Thymus (tissue), 11 donors: ENCODE measurements at regions not wholly inside any gene's neighbourhood (a gene's known extent, or its start where the extent isn't known, plus 50 kb on each side); places are given as distances from the start of the nearest gene placed in this dataset.

Source experiments
- DNase-seq, 9 donors: peaks; one replicate each; pipeline ENCODE4 v3.0.0-alpha.2; 2013; ENCODE audit warnings: low spot score in 9 of 9, low read depth in 6 of 9, missing footprints in 1 of 9
- H3K27ac ChIP-seq, 2 donors: one replicate each; pipeline ENCODE4 v1.5.1; 2013; ENCODE audit warnings: control low read depth in 1 of 2, low read depth in 1 of 2, low read length in 1 of 2, mild to moderate bottlenecking in 1 of 2, moderate library complexity in 1 of 2
- H3K27me3 ChIP-seq, 2 donors: one replicate each; pipeline ENCODE4 v1.5.1; 2013; ENCODE audit warnings: low read length in 1 of 2; ENCODE audit not compliant: control insufficient read depth in 2 of 2, insufficient read depth in 1 of 2
- H3K36me3 ChIP-seq, 2 donors: one replicate each; pipeline ENCODE4 v1.5.1; 2013; ENCODE audit warnings: low read length in 1 of 2, mild to moderate bottlenecking in 1 of 2, moderate library complexity in 1 of 2; ENCODE audit not compliant: control insufficient read depth in 2 of 2, insufficient read depth in 2 of 2
- H3K4me1 ChIP-seq, 2 donors: one replicate each; pipeline ENCODE4 v1.5.1; 2013; ENCODE audit warnings: low read length in 2 of 2; ENCODE audit not compliant: control insufficient read depth in 2 of 2, insufficient read depth in 2 of 2
- H3K4me3 ChIP-seq, 2 donors: one replicate each; pipeline ENCODE4 v1.5.1; 2013; ENCODE audit warnings: low read length in 2 of 2, control low read depth in 1 of 2, mild to moderate bottlenecking in 1 of 2
- H3K9me3 ChIP-seq, 2 donors: one replicate each; pipeline ENCODE4 v1.5.1; 2013; ENCODE audit warnings: low read length in 1 of 2, mild to moderate bottlenecking in 1 of 2; ENCODE audit not compliant: control insufficient read depth in 2 of 2, insufficient read depth in 1 of 2
- WGBS: extraction: QIAGEN DNeasy Blood & Tissue Kit; methylation state at CpG from one replicate; pipeline ENCODE4 v1.1.7; 2013; 5-methylcytosine and 5-hydroxymethylcytosine counted together
- donor health status: healthy.

- H3K4me3 ChIP-seq = no peak overlapping the region
- no peaks in the 10 kb centered on the region for H3K4me1 ChIP-seq
- H3K9me3 ChIP-seq = no peaks in the 10 kb centered on the region
- DNase-seq = no peak
- no peaks in the 10 kb centered on the region for H3K36me3 ChIP-seq
- H3K27ac ChIP-seq = no peak overlapping the region
- no peaks in the 10 kb centered on the region for H3K27me3 ChIP-seq
- 75% methylated on average over 7 of the region's 7 CpGs for WGBS
Observed at GRCh38 chr15:61309031-61309511, 80.0 kb upstream of the RORA start.

GRCh38 chr15:61308437-61308836, 79.3 kb upstream of the RORA start:
- no peak for DNase-seq
- Histone ChIP-seq H3K4me3 (no peak overlapping the region), H3K27ac (no peak overlapping the region), H3K4me1 (no peaks in the 10 kb centered on the region), H3K27me3 (no peaks in the 10 kb centered on the region), H3K36me3 (no peaks in the 10 kb centered on the region), H3K9me3 (no peaks in the 10 kb centered on the region)
- 95% methylated on average over 2 of the region's 2 CpGs for WGBS

DNA sequence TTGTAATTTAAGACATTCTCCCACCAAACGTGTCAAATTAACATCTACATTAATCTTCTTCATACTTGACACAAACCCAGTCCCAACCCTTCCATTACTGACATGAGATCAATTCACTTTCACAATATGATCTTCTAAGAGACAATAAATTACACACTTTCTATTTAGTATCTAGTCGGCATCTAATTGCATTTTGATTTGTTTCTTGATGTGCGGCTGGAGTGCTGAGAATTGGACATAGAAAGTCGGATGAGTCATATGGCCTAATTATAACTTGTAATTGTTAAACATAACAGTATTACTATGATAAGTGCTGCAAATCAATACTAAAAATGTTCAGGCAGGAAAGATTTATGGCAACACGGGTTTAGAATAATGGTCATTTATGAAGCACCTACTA, 78.4 kb upstream of the RORA start:
- WGBS = 92% methylated on average over 5 of the region's 5 CpGs
- Histone ChIP-seq H3K9me3 (no peaks in the 10 kb centered on the region), H3K4me1 (no peaks in the 10 kb centered on the region)

GRCh38 chr15:61301701-61302100, 72.6 kb upstream of the RORA start:
- Histone ChIP-seq H3K4me1 (no peaks in the 10 kb centered on the region), H3K9me3 (no peaks in the 10 kb centered on the region), H3K27me3 (no peaks in the 10 kb centered on the region), H3K4me3 (no peak overlapping the region), H3K36me3 (no peaks in the 10 kb centered on the region), H3K27ac (no peak overlapping the region)
- WGBS = 96% methylated on average over 3 of the region's 3 CpGs
- no peak for DNase-seq

More for the DNA sequence above, 78.4 kb upstream of the RORA start:
- no peak overlapping the region for H3K4me3 ChIP-seq
- no peaks in the 10 kb centered on the region for H3K36me3 ChIP-seq
- no peaks in the 10 kb centered on the region for H3K27me3 ChIP-seq
- H3K27ac ChIP-seq = no peak overlapping the region
- no peak for DNase-seq

DNA sequence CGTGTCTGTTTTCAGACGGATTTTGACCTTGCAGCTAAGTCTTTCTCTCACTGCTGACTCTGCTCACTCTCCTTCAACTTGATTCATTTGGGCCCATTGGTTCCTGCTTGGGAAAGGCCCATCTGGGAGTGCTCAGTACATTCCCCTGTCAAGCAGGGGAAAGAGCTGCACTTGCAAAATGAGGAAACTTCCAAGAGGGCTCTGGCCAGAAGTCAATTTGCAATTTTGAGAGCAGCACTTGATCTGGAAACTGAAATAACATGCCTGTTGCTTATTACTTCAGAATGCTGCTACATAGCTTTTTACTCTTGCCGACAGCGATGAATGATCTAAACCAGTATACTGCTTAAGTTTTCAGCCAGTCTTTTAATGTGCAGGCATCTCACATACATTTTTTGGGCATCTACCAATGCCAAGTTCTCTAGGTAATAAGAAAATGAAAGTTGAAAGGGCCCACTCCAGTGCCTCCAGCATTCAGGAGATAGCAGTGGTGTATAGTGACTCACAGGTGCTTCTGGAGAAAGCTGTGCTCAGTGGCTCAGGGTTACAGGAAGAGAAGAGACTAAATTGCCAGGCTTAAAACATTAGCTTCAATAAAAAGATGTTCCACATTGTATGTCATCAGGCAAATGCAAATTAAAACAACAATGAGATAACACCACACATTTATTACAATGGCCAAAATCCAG, 70.1 kb upstream of the RORA start:
- H3K36me3 ChIP-seq = no peaks in the 10 kb centered on the region
- H3K27ac ChIP-seq = no peak overlapping the region
- H3K9me3 ChIP-seq = no peaks in the 10 kb centered on the region
- H3K27me3 ChIP-seq = no peaks in the 10 kb centered on the region
- WGBS = 92% methylated on average over 4 of the region's 4 CpGs
- no peak overlapping the region for H3K4me3 ChIP-seq
- no peaks in the 10 kb centered on the region for H3K4me1 ChIP-seq
- no peak for DNase-seq

DNA sequence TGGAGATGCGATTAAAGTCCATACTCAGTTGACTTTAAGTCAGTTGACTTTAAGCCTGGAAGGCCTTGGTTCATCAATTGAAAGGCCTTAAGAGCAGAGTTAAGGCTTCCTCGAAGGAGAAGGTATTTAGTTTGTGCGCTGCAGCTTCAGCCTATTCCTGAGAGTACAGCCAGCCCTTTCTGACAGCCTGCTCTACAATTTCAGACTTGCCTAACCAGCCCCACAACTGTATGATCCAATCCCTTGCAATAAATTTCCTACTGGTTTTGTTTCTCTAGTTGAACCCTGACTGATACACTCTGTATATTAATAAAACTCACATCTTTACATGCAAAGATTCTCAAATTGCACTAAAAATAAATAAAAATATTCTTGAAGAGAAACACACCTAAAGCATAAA, 66.1 kb upstream of the RORA start:
- H3K36me3 ChIP-seq = no peaks in the 10 kb centered on the region
- no peak for DNase-seq
- WGBS = 90% methylated on average over 3 of the region's 3 CpGs
- no peaks in the 10 kb centered on the region for H3K4me1 ChIP-seq
- no peaks in the 10 kb centered on the region for H3K9me3 ChIP-seq
- H3K27ac ChIP-seq = no peak overlapping the region
- H3K27me3 ChIP-seq = no peaks in the 10 kb centered on the region
- no peak overlapping the region for H3K4me3 ChIP-seq

DNA sequence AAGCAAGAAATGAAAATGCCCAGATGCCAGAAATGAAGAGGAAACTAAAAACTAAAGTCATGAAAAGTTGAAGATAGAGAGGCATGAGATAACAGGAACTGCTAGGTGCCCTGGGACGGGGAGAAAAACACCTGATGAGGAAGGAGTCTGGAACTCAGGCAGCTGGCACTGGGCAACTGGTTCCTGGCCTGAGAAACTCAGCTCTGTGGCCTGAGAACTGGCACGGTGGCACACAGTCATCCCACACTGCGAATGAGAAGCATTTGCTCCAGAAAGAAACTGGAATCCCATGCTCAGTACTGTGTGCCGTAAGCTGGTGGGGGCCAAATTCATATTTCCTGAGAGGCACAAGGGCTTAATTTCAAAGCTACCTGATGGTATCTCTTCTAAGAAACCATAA, 53.6 kb upstream of the RORA start:
- H3K27ac ChIP-seq = no peak overlapping the region
- no peaks in the 10 kb centered on the region for H3K4me1 ChIP-seq
- no peak for DNase-seq
- H3K36me3 ChIP-seq = no peaks in the 10 kb centered on the region
- no peaks in the 10 kb centered on the region for H3K27me3 ChIP-seq
- H3K9me3 ChIP-seq = no peaks in the 10 kb centered on the region
- 85% methylated on average over 4 of the region's 4 CpGs for WGBS
- H3K4me3 ChIP-seq = no peak overlapping the region

DNA sequence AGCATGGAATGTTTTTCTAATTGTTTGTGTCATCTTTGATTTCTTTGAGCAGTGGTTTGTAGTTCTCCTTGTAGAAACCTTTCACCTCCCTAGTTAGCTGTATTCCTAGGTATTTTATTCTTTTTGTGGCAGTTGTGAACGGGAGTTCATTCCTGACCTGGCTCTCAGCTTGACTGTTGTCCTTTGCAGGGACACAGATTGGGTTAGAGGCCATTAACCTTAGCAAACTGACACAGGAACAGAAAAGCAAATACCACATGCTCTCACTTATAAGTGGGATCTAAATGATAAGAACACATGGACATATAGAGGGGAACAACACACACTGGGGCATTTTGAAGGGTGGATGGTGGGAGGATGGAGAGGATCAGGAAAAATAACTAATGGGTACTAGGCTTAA, 52.2 kb upstream of the RORA start:
- Histone ChIP-seq H3K4me1 (no peaks in the 10 kb centered on the region), H3K9me3 (no peaks in the 10 kb centered on the region), H3K4me3 (no peak overlapping the region), H3K36me3 (no peaks in the 10 kb centered on the region), H3K27me3 (no peaks in the 10 kb centered on the region), H3K27ac (no peak overlapping the region)
- 95% methylated on average over 1 of the region's 1 CpG for WGBS
- DNase-seq = no peak
